GM12891 (cell line): ENCODE measurements at regions not wholly inside any gene's neighbourhood (a gene's known extent, or its start where the extent isn't known, plus 50 kb on each side); places are given as distances from the start of the nearest gene placed in this dataset.

Experiments used
- POLR2A ChIP-seq: IDR thresholded peaks from 2 replicates; pipeline ENCODE4 v1.6.1; 2011; ENCODE audit warnings: low read depth, low read length, control low read depth
- POLR2AphosphoS5 ChIP-seq: IDR thresholded peaks from 2 replicates; pipeline ENCODE4 v1.6.1; 2011; ENCODE audit warnings: low read depth, low read length, control low read depth
- SPI1 ChIP-seq: IDR thresholded peaks from 2 replicates; pipeline ENCODE4 v1.6.1; 2011; ENCODE audit warnings: low read depth, low read length, control low read depth

DNA sequence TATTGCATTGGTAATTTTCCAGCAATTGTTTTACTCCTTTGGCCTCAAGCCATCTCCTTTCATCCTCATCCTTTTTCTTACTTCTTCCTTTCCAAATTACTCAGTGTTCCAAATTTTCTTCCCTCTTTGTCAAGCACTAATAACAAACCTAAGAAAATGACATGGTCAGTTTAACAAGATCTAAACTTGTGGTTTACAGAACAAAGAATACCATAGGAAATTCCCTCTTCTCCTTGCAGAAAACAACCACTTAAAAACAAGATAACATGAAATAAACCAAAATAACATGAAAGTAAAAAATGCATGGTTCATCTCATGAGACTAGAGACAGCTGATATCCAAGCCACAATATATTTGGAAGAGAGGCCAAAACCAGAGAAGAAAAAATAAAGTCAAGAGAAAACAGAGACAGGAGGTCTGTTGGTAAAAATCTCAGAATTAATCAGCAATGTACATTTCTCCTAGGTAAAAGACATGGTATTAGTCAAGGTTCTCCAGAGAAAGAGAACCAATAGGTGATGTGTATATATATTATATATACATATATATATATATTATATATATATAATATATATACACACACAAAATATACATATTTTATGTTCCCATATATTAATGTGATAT lies 51.0 kb upstream of the SENP6 start:
- TF ChIP-seq POLR2AphosphoS5 (no peak), POLR2A (no peak), SPI1 (no peak)
